Endothelial cell of hepatic sinusoid (primary cell): ENCODE measurements at regions not wholly inside any gene's neighbourhood (a gene's known extent, or its start where the extent isn't known, plus 50 kb on each side); places are given as distances from the start of the nearest gene placed in this dataset.

ENCODE experiments used
- in situ Hi-C: cut with HindIII; loops from 2 replicates; pipeline ENCODE4 v1.10.0; 2017; ENCODE audit warnings: low sequenced_read_pairs

- in situ Hi-C loops, result no loop called here
Observed at GRCh38 chr6:137815692-137816091, 51.4 kb upstream of the TNFAIP3 start.

DNA sequence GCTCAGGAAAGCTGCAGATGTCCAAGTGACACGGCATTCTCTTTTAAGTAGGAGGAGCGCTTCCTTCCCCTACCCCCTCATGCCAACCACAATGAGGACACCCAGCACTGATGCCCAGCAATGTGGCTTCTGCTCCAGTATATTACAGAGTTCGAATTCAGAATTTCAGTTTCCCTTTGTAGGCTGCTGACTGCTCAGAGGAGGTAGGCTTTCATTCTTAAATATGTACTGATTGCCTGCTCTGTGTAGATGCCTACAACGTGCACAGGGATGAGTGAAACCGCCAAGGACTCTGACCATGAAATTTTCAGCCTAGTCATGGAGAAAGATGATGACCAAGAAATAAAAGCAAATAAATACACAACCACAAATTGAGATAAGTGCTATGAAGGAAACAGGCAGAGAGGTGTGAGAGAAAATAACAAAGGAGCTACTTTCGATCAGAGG, 50.9 kb upstream of the TNFAIP3 start:
- in situ Hi-C loops, result no loop called here

DNA sequence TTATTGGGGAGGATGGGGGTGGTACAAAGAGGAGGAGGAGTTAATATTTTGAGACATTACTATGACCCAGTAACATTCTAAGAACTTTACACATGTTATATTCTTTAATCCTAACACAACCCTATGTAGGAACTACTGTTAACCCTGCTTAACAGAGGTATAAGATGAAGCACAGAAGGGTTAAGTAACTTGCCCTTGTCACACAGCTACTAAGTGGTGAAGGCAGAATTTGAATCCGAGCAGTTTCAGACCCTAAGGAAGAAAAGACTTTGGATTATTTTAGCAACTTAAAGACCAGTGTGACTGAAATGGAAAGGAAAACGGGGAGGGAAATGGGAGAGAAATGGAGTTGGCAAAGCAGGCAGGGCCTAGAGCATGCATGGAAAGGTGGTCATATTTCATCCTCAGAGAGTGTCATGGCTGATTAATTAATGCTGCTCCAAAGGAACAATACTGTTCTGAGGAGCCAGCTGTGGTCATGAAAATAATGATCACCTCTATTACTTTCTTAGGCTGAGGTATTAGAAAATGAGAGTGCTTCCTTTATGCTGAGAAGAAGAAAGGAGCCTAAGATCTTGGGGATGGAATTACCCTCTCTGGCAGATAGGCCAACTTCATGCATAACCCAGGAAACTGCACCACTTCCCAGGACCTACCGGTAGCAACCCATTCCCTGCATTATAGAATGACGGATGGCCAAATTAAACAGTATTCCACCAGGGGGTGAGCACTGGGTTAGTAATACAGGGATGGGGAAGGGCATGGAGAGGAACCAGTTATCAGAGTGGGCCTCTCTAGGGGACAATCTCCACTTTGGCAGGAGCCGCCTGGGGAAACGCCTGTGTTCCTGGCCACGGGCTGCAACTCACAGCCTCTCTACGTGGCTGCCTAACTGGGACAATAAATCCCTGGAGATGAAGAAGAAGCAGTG, 50.1 kb upstream of the TNFAIP3 start:
- in situ Hi-C loops, result no loop called here
